SK-N-SH (cell line): ENCODE measurements at regions not wholly inside any gene's neighbourhood (a gene's known extent, or its start where the extent isn't known, plus 50 kb on each side); places are given as distances from the start of the nearest gene placed in this dataset.

ENCODE experiments used
- CTCF ChIA-PET: fragments of 300-600, 350-600 bp; formaldehyde crosslinking; extraction: SDS; loops from one replicate; lab custom pipeline; 2021; lab: Yijun Ruan, JAX
- POLR2A ChIA-PET: fragments of 350-600 bp; sonication (Branson Sonifier 250); formaldehyde crosslinking; extraction: SDS; loops from one replicate; lab custom pipeline; 2020; ENCODE audit warnings: antibody characterized with exemption, inconsistent platforms; lab: Yijun Ruan, JAX
- DNase-seq: peaks from one replicate; pipeline ENCODE4 v3.0.0; 2012
- H2AFZ ChIP-seq: fragments of 200-600 bp; sonication (generic); 2 replicates; pipeline ENCODE4 v1.8.1; 2016; ENCODE audit warnings: antibody characterized with exemption, mild to moderate bottlenecking, low read depth
- H3F3A ChIP-seq: fragments of 200-600 bp; sonication (generic); replicated peaks from 2 replicates; pipeline ENCODE3; 2016; ENCODE audit warnings: antibody characterized with exemption, mild to moderate bottlenecking; ENCODE audit not compliant: insufficient read depth
- H3K27ac ChIP-seq, 2 experiments: fragments of 200-500 bp in 1 of 2; fragments of 200-600 bp in 1 of 2; sonication (Bioruptor generic) in 1 of 2; sonication (generic), shearing (Covaris generic) in 1 of 2; 2 replicates each; pipeline versions ENCODE4 v1.5.1 to v1.6.1; 2014 to 2016; ENCODE audit warnings: low read depth in 2 of 2, inconsistent platforms in 1 of 2, low read length in 1 of 2, mild to moderate bottlenecking in 1 of 2, mixed read lengths in 1 of 2
- H3K27me3 ChIP-seq: fragments of 200-600 bp; sonication (generic), shearing (Covaris generic); 2 replicates; pipeline ENCODE4 v1.6.1; 2016; ENCODE audit warnings: mixed run types; ENCODE audit not compliant: insufficient read depth
- H3K36me3 ChIP-seq, 2 experiments: fragments of 200-500 bp in 1 of 2; fragments of 200-600 bp in 1 of 2; sonication (Bioruptor generic) in 1 of 2; sonication (generic) in 1 of 2; replicated peaks in 1 of 2; 2 replicates each; pipeline versions ENCODE3 to v1.5.1; 2014 to 2016; ENCODE audit warnings: low read length in 1 of 2, mild to moderate bottlenecking in 1 of 2; ENCODE audit not compliant: insufficient read depth in 2 of 2, control insufficient read depth in 1 of 2
- H3K4me1 ChIP-seq, 2 experiments: fragments of 200-500 bp in 1 of 2; fragments of 200-600 bp in 1 of 2; sonication (Bioruptor generic) in 1 of 2; sonication (generic), shearing (Covaris generic) in 1 of 2; 2 replicates each; pipeline versions ENCODE4 v1.5.1 to v1.6.1; 2014 to 2016; ENCODE audit warnings: low read depth in 1 of 2, low read length in 1 of 2, mixed run types in 1 of 2; ENCODE audit not compliant: insufficient read depth in 2 of 2, control insufficient read depth in 1 of 2
- H3K4me2 ChIP-seq: fragments of 200-600 bp; sonication (generic), shearing (Covaris generic); 2 replicates; pipeline ENCODE4 v1.6.1; 2017; ENCODE audit warnings: mixed run types
- H3K4me3 ChIP-seq, 2 experiments: fragments of 200-500 bp in 1 of 2; fragments of 200-600 bp in 1 of 2; sonication (Bioruptor generic) in 1 of 2; sonication (generic), shearing (Covaris generic) in 1 of 2; 2 replicates each; pipeline versions ENCODE4 v1.5.1 to v1.8.1; 2014 to 2016; ENCODE audit warnings: low read depth in 2 of 2, inconsistent platforms in 1 of 2, low read length in 1 of 2, mild to moderate bottlenecking in 1 of 2, mixed read lengths in 1 of 2, moderate library complexity in 1 of 2
- H3K79me2 ChIP-seq: fragments of 200-600 bp; sonication (generic); 2 replicates; pipeline ENCODE4 v1.8.1; 2017; ENCODE audit warnings: mild to moderate bottlenecking; ENCODE audit not compliant: insufficient read depth
- H3K9ac ChIP-seq: fragments of 200-600 bp; sonication (generic); 2 replicates; pipeline ENCODE4 v1.6.1; 2017; ENCODE audit warnings: mixed run types
- H3K9me2 ChIP-seq: fragments of 200-600 bp; sonication (generic); 2 replicates; pipeline ENCODE4 v1.6.1; 2017; ENCODE audit warnings: mixed run types
- H3K9me3 ChIP-seq: fragments of 200-600 bp; sonication (generic); 2 replicates; pipeline ENCODE4 v1.6.1; 2017; ENCODE audit warnings: mixed run types, mild to moderate bottlenecking, moderate library complexity
- H4K20me1 ChIP-seq: fragments of 200-600 bp; sonication (generic); 2 replicates; pipeline ENCODE4 v1.6.1; 2017; ENCODE audit warnings: mild to moderate bottlenecking, mixed run types; ENCODE audit not compliant: insufficient read depth
- CHD2 ChIP-seq: fragments of 150-350 bp; IDR thresholded peaks from 2 replicates; pipeline ENCODE4 v1.6.1; 2018; ENCODE audit warnings: low read length; ENCODE audit not compliant: partially characterized antibody
- CTCF ChIP-seq: fragments of 200-600 bp; sonication (generic); IDR thresholded peaks from 2 replicates; pipeline ENCODE4 v1.6.1; 2017; ENCODE audit warnings: antibody characterized with exemption, mild to moderate bottlenecking, moderate library complexity
- FOSL2 ChIP-seq: IDR thresholded peaks from 2 replicates; pipeline ENCODE4 v1.4.0; 2012; ENCODE audit warnings: low read depth, mild to moderate bottlenecking, moderate library complexity, borderline replicate concordance
- GATA2 ChIP-seq: sonication (generic); formaldehyde crosslinking; IDR thresholded peaks from 2 replicates; pipeline ENCODE4 v1.5.0; 2020; ENCODE audit warnings: mild to moderate bottlenecking, missing genetic modification reagents
- MAX ChIP-seq: IDR thresholded peaks from 2 replicates; pipeline ENCODE4 v1.4.0; 2012; ENCODE audit warnings: low read depth
- MEF2A ChIP-seq: IDR thresholded peaks from 2 replicates; pipeline ENCODE4 v1.4.0; 2012; ENCODE audit warnings: low read depth, borderline replicate concordance
- MXI1 ChIP-seq: IDR thresholded peaks from 2 replicates; pipeline ENCODE4 v1.6.1; 2012; ENCODE audit warnings: mild to moderate bottlenecking, low read depth, low read length, improper control_type of control experiment
- PBX3 ChIP-seq: IDR thresholded peaks from 2 replicates; pipeline ENCODE4; 2012
- USF2 ChIP-seq: fragments of 150-350 bp; IDR thresholded peaks from 2 replicates; pipeline ENCODE4 v1.6.1; 2017; ENCODE audit warnings: antibody characterized with exemption, low read length, low read depth, borderline replicate concordance
- ZBTB33 ChIP-seq: IDR thresholded peaks from 2 replicates; pipeline ENCODE4 v1.4.0; 2012; ENCODE audit warnings: low read depth, borderline replicate concordance
- WGBS: methylation state at CpG from one replicate; pipeline ENCODE4 v1.1.6; 2017; ENCODE audit warnings: low lambda C conversion rate; 5-methylcytosine and 5-hydroxymethylcytosine counted together

- WGBS: 28% methylated on average over 3 of the region's 3 CpGs
- H3K9ac ChIP-seq: no peak overlapping the region
- ChIA-PET CTCF (no interaction called here), POLR2A (no interaction called here)
- H4K20me1 ChIP-seq: no peaks in the 10 kb centered on the region
- no peaks in the 10 kb centered on the region for H3K9me3 ChIP-seq
- no peaks in the 10 kb centered on the region for H3F3A ChIP-seq
- no peaks in the 10 kb centered on the region for H3K9me2 ChIP-seq
- H3K36me3 ChIP-seq: no peaks in the 10 kb centered on the region
- TF ChIP-seq FOSL2: no peak
- TF ChIP-seq MEF2A: no peak
- TF ChIP-seq ZBTB33: no peak
- TF ChIP-seq GATA2: no peak
- no peak for TF ChIP-seq CHD2
- H3K79me2 ChIP-seq: no peaks in the 10 kb centered on the region
- H3K4me1 ChIP-seq: no peaks in the 10 kb centered on the region; a peak in 1 of 4 replicates
- no peak overlapping the region for H3K27ac ChIP-seq
- no peak for DNase-seq
- no peak overlapping the region for H3K4me3 ChIP-seq
- H2AFZ ChIP-seq: no peak overlapping the region
- no peaks in the 10 kb centered on the region for H3K27me3 ChIP-seq
- no peak overlapping the region for H3K4me2 ChIP-seq
Observed at GRCh38 chr5:145178641-145179523, 656.3 kb downstream of the PRELID2 start.

- H3K36me3 ChIP-seq: no peaks in the 10 kb centered on the region
Observed at GRCh38 chr5:145176041-145176440, 659.1 kb downstream of the PRELID2 start.

GRCh38 chr5:145166110-145166509, 669.0 kb downstream of the PRELID2 start:
- POLR2A ChIA-PET: no interaction called here
- H3K36me3 ChIP-seq: no peaks in the 10 kb centered on the region
- 16% methylated on average over 5 of the region's 5 CpGs for WGBS
- H3K9me3 ChIP-seq: no peaks in the 10 kb centered on the region
- H3K27me3 ChIP-seq: no peaks in the 10 kb centered on the region
- H4K20me1 ChIP-seq: no peaks in the 10 kb centered on the region
- H3K9me2 ChIP-seq: no peaks in the 10 kb centered on the region
- no peak overlapping the region for H3K4me3 ChIP-seq
- H3K9ac ChIP-seq: no peak overlapping the region
- no peak overlapping the region for H3K4me2 ChIP-seq
- no peaks in the 10 kb centered on the region for H3K4me1 ChIP-seq
- no peak overlapping the region for H2AFZ ChIP-seq
- DNase-seq: no peak
- CTCF ChIA-PET: interaction anchor here (0.6 kb wide), 1 partner anchor 989 kb away, joined by 3 read pairs; no protein-coding TSS in a partner anchor
- H3K27ac ChIP-seq: no peak overlapping the region
- no peaks in the 10 kb centered on the region for H3F3A ChIP-seq
- no peaks in the 10 kb centered on the region for H3K79me2 ChIP-seq
- TF ChIP-seq PBX3: no peak
- TF ChIP-seq MAX: no peak
- TF ChIP-seq CTCF: no peak
- no peak for TF ChIP-seq MXI1
- no peak for TF ChIP-seq USF2

More at GRCh38 chr5:145176041-145176440, 659.1 kb downstream of the PRELID2 start:
- H3K4me2 ChIP-seq: no peak overlapping the region
- H3K79me2 ChIP-seq: no peaks in the 10 kb centered on the region
- WGBS: 35% methylated on average over 3 of the region's 3 CpGs
- TF ChIP-seq MEF2A: no peak
- DNase-seq: no peak
- no peak overlapping the region for H3K27ac ChIP-seq
- H3K4me1 ChIP-seq: no peaks in the 10 kb centered on the region; a peak in 1 of 4 replicates
- H3K9me2 ChIP-seq: no peaks in the 10 kb centered on the region
- H3K9me3 ChIP-seq: no peaks in the 10 kb centered on the region
- no peaks in the 10 kb centered on the region for H3F3A ChIP-seq
- H3K4me3 ChIP-seq: no peak overlapping the region
- H2AFZ ChIP-seq: no peak overlapping the region
- H3K9ac ChIP-seq: no peak overlapping the region
- H3K27me3 ChIP-seq: no peaks in the 10 kb centered on the region
- H4K20me1 ChIP-seq: no peaks in the 10 kb centered on the region
- ChIA-PET CTCF (no interaction called here), POLR2A (no interaction called here)
